Right atrium auricular region (tissue), 2 donors: ENCODE measurements at regions not wholly inside any gene's neighbourhood (a gene's known extent, or its start where the extent isn't known, plus 50 kb on each side); places are given as distances from the start of the nearest gene placed in this dataset.

Experiments used
- DNase-seq: peaks from one replicate; pipeline ENCODE4 v3.0.0-alpha.2; 2019; ENCODE audit warnings: low spot score
- H3K27ac ChIP-seq, 2 donors: fragments of 200-600 bp; sonication (generic); 1 replicate in 1 of 2; 2 replicates in 1 of 2; pipeline ENCODE4 v1.5.1; 2016 to 2019
- H3K27me3 ChIP-seq, 2 donors: fragments of 200-600 bp; sonication (generic); one replicate each; pipeline versions ENCODE4 v1.5.1 to v1.6.0; 2017 to 2019
- H3K36me3 ChIP-seq: fragments of 200-600 bp; sonication (generic); one replicate; pipeline ENCODE4 v1.5.1; 2016
- H3K4me1 ChIP-seq, 2 donors: fragments of 200-600 bp; sonication (generic); one replicate each; pipeline versions ENCODE4 v1.5.1 to v1.6.0; 2017 to 2019
- H3K4me3 ChIP-seq, 2 donors: fragments of 200-600 bp; sonication (generic); 1 replicate in 1 of 2; 2 replicates in 1 of 2; pipeline ENCODE4 v1.5.1; 2017 to 2019; ENCODE audit warnings: mild to moderate bottlenecking in 1 of 2, moderate library complexity in 1 of 2
- H3K9me3 ChIP-seq, 2 donors: fragments of 200-600 bp; sonication (generic); one replicate each; pipeline ENCODE4 v1.5.1; 2019
- CTCF ChIP-seq, 2 donors: fragments of 200-600 bp; sonication (generic); IDR thresholded peaks; one replicate each; pipeline ENCODE4 v1.5.1; 2019; ENCODE audit warnings: antibody characterized with exemption in 2 of 2

GRCh38 chr9:23219471-23219870 is 606.6 kb downstream of the ELAVL2 start:
- TF ChIP-seq CTCF (IDR thresholded peaks at IDR 0.05) = no peak
- Histone ChIP-seq H3K9me3 (no peaks in the 10 kb centered on the region), H3K4me1 (no peaks in the 10 kb centered on the region), H3K27me3 (no peaks in the 10 kb centered on the region), H3K4me3 (no peak overlapping the region), H3K36me3 (no peaks in the 10 kb centered on the region), H3K27ac (no peak overlapping the region)
- DNase-seq = no peak

GRCh38 chr9:23220171-23220570 is 605.9 kb downstream of the ELAVL2 start:
- no peak for TF ChIP-seq CTCF (IDR thresholded peaks at IDR 0.05)
- Histone ChIP-seq H3K27ac (no peak overlapping the region), H3K4me3 (no peak overlapping the region), H3K36me3 (no peaks in the 10 kb centered on the region), H3K4me1 (no peaks in the 10 kb centered on the region), H3K27me3 (no peaks in the 10 kb centered on the region), H3K9me3 (no peaks in the 10 kb centered on the region)
- DNase-seq = no peak

GRCh38 chr9:23220957-23221356 is 605.1 kb downstream of the ELAVL2 start:
- no peaks in the 10 kb centered on the region for H3K4me1 ChIP-seq
- H3K27ac ChIP-seq = no peak overlapping the region
- no peak for DNase-seq
- no peak for TF ChIP-seq CTCF (IDR thresholded peaks at IDR 0.05)
- H3K36me3 ChIP-seq = no peaks in the 10 kb centered on the region
- no peaks in the 10 kb centered on the region for H3K9me3 ChIP-seq
- H3K27me3 ChIP-seq = no peaks in the 10 kb centered on the region
- no peak overlapping the region for H3K4me3 ChIP-seq

GRCh38 chr9:23229890-23230317 is 596.1 kb downstream of the ELAVL2 start:
- Histone ChIP-seq H3K4me3 (no peak overlapping the region), H3K4me1 (no peaks in the 10 kb centered on the region), H3K27ac (no peak overlapping the region), H3K9me3 (no peaks in the 10 kb centered on the region), H3K27me3 (no peaks in the 10 kb centered on the region), H3K36me3 (no peaks in the 10 kb centered on the region)
- no peak for TF ChIP-seq CTCF (IDR thresholded peaks at IDR 0.05)
- no peak for DNase-seq

GRCh38 chr9:23232831-23233230 is 593.2 kb downstream of the ELAVL2 start:
- Histone ChIP-seq H3K4me3 (no peak overlapping the region), H3K27me3 (no peaks in the 10 kb centered on the region), H3K36me3 (no peaks in the 10 kb centered on the region), H3K9me3 (no peaks in the 10 kb centered on the region), H3K27ac (no peak overlapping the region), H3K4me1 (no peaks in the 10 kb centered on the region)
- DNase-seq = no peak
- TF ChIP-seq CTCF (IDR thresholded peaks at IDR 0.05) = no peak

- no peaks in the 10 kb centered on the region for H3K36me3 ChIP-seq
- no peak overlapping the region for H3K4me3 ChIP-seq
- H3K4me1 ChIP-seq = no peaks in the 10 kb centered on the region
- H3K27me3 ChIP-seq = no peaks in the 10 kb centered on the region
- TF ChIP-seq CTCF (IDR thresholded peaks at IDR 0.05) = no peak
- peaks cover 0 to 8% of the 10 kb centered on the region in 2 donors for H3K9me3 ChIP-seq
- no peak for DNase-seq
- no peak overlapping the region for H3K27ac ChIP-seq
Measured at GRCh38 chr9:23243523-23243922, 582.5 kb downstream of the ELAVL2 start.
